GM21526 (cell line): ENCODE measurements at regions not wholly inside any gene's neighbourhood (a gene's known extent, or its start where the extent isn't known, plus 50 kb on each side); places are given as distances from the start of the nearest gene placed in this dataset.
"Not testable (repeated sequence)": the region's sequence is repeated elsewhere in the genome, so short reads cannot be mapped to it uniquely, and the experiment has no call there.

Experiments
- ATAC-seq: cut with Tn5 transposase; IDR thresholded peaks from one replicate; pipeline ENCODE4 v1.9.1; 2021; ENCODE audit warnings: moderate library complexity; ENCODE audit not compliant: unreplicated experiment, low FRiP score

DNA sequence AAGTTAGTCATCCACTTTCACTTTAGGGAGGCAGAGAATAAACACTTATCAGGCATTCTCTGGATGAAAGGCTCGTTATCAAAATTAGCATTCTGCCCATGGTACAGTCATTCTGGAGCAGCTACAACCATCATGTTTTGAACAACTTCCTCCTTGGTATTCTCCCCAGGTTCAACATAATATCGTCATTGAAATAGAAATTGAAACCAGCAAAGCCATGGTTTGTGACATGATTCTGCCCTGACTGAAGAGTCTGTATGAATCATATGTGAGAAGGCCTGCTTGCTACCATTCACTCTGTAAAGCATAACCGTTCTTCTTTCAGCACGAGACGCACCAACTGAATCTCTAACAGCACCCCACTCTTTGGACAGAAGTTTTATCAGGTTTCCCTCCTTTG lies 127.5 kb upstream of the RADX start:
- peak; percentile 98 for ATAC-seq

DNA sequence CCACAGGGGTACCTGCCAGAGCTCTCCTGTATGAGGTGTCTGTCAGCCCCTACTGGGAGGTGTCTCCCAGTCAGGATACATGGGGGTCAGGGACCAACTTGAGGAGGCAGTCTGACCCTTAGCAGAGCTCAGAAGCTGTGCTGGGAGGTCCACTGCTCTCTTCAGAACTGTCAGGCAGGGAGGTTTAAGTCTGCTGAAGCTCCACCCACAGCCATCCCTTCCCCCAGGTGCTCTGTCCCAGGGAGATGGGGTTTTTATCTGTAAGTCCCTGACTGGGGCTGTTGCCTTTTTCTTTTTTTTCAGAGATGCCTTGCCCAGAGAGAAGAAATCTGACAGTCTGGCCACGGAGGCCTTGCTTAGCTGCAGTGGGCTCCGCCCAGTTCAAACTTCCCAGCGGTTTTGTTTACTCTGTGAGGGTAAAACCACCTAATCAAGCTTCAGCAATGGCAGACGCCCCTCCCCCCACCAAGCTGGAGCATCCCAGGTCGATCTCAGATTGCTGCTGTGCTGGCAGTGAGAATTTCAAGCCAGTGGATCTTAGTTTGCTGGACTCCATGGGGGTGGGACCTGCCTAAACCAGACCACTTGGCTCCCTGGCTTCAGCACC lies 118.5 kb upstream of the RADX start:
- not testable (repeated sequence) for ATAC-seq

DNA sequence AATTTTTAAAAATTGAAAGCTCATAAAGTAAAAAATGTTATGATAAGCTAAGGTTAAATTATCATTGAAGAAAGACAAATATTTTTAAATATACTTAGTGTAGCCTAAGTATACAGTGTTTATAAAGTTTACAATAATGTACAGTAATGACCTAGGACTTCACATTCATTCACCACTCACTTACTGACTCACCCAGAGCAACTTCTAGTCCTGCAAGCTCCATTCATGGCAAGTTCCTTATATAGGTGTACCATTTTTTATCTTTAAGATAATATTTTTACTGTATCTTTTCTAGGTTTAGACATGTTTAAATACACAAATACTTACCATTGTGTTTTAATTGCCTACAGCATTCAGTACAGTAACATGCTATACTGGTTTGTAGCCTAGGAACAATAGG lies 112.3 kb upstream of the RADX start:
- ATAC-seq = no peak

GRCh38 chrX:106510713-106511403 lies 100.9 kb upstream of the RADX start:
- ATAC-seq = peak; percentile 78
